GM12892 (cell line): ENCODE measurements at regions not wholly inside any gene's neighbourhood (a gene's known extent, or its start where the extent isn't known, plus 50 kb on each side); places are given as distances from the start of the nearest gene placed in this dataset.

Experiments
- POLR2A ChIP-seq: IDR thresholded peaks from 2 replicates; pipeline ENCODE4 v1.6.1; 2011; ENCODE audit warnings: low read depth, low read length, control low read depth
- POLR2AphosphoS5 ChIP-seq: IDR thresholded peaks from 2 replicates; pipeline ENCODE4 v1.6.1; 2011; ENCODE audit warnings: low read depth, low read length, control low read depth

GRCh38 chr18:49648811-49649210 is 87.0 kb downstream of the LIPG start:
- TF ChIP-seq POLR2A (no peak), POLR2AphosphoS5 (no peak)
